EH (cell line): ENCODE measurements at regions not wholly inside any gene's neighbourhood (a gene's known extent, or its start where the extent isn't known, plus 50 kb on each side); places are given as distances from the start of the nearest gene placed in this dataset.

Experiments used
- DNase-seq: peaks from one replicate; pipeline ENCODE4 v3.0.0-alpha.2; 2015; ENCODE audit warnings: low read depth

- DNase-seq, result no peak
Observed at GRCh38 chr13:106383791-106384190, 151.7 kb downstream of the EFNB2 start.

DNA sequence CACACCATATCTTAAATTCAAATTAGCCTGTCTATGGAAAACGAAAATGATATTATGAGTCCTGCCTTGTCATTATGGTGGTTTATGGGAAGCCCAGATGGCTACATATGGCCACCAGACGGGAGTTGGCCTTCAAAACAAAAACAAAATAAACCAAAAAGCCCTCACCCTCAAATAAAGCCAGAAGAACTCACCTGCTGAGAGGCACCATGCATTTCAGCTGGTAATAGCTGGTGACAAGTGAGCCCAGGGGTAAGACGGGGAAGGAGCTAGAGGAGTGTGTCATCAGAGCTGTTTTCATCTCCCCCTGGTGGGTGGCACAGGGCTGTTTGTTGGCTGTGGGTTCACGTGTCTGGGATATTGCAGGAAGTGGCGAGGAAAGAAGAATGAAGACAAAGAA, 152.9 kb downstream of the EFNB2 start:
- DNase-seq, result no peak

DNA sequence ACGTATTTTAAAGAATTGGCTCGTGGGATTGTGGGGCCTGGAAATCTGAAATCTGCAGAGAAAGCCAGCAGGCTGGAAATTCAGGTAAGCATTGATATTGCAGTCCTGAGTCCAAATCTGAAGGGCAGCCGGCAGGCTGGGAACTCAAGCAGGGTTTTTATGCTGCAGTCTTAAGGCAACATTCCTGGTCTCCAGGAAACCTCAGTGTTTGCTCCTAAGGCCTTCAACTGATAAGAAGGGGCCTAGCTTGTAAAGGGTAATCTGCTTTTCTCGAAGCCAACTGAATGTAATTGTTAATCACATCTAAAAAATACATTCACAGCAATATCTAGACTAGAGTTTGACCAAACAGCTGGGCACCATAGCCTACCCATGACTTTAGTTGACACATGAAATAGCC, 154.4 kb downstream of the EFNB2 start:
- peak; percentile 23 for DNase-seq

DNA sequence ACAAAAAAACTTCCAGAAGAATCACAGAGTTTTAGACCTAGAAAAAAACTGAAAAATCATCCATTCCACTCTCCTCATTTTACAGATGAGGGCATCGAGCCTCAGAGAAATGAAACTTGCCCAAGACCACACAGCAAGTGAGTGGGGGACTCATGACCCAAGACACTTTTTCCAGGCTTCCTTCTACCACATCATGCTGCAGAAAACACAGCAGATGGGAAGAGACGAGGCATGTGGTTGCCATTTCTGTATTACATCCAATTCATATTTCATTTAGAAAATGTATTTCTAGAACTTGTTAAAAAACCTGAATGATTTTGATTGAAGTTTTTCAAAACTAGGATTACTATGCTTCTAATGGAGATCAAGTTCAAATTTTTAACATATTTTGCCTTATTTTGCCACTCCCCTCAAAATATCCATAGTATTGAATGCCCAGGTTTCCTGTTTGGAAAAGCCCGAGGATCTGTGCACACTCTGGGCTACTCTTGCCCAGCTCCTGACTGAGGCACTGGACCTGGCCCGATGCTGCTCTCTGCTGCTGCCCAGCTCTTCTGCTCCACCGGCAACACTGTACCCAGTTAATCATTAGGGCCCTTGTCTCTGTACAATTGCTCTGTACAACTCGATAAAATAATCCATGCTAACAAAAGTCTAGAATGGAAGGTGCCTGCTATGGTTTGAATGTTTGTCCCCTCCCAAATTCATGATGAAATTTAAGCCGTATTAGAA, 157.4 kb downstream of the EFNB2 start:
- DNase-seq, result no peak

DNA sequence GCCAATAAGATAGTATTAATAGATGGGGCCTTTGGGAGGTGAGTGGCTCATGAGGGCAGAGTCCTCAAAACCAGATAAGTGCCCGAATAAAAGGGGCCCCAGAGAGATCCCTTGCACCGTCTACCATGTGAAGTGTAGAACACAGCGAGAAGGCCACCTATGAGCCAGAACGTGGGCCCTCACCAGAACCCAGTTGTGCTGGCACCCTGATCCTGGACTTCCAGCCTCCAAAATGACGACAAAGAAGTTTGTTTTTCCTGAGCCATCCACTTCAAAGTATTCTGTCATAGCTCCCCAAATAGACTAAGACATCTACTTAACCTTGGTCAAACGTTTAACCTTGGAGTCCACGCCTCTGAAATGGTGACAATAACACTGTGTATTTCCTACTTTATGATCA, 158.1 kb downstream of the EFNB2 start:
- no peak for DNase-seq

DNA sequence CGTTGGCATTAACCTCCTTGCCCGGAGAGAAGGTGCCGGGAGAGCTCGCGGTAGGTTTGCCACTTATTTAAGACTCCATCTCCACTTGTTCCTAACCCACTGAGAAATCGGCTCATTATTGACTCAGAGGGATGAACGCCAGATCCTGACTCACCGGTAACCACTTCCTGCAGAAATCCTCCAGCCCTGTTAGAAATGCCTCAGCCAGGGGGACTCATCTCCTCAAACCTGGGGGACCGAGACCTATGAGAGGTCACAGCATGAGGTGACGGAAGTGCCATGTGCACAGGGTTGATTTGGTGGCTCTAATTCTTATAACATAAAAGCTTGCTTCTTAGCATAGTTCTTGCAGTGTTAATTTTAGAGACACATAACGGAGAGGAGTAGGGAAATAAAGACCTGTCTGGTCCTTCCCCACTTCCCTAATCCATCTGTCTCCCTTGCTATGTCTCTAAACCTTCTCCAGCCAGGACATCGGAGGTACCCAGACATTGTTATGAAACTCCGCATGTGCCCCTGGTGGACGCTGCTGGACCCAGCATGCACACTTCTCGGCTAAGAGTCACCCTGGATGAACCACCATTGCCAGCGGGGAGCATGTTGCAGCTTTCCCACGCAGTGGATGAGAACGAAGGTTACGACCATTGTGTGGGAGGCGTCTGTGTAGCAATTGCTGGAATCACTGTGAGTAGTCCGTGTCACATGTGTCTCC, 158.9 kb downstream of the EFNB2 start:
- peak; percentile 95 for DNase-seq

GRCh38 chr13:106375085-106375484, 160.4 kb downstream of the EFNB2 start:
- no peak for DNase-seq

GRCh38 chr13:106374631-106375030, 160.8 kb downstream of the EFNB2 start:
- no peak for DNase-seq

DNA sequence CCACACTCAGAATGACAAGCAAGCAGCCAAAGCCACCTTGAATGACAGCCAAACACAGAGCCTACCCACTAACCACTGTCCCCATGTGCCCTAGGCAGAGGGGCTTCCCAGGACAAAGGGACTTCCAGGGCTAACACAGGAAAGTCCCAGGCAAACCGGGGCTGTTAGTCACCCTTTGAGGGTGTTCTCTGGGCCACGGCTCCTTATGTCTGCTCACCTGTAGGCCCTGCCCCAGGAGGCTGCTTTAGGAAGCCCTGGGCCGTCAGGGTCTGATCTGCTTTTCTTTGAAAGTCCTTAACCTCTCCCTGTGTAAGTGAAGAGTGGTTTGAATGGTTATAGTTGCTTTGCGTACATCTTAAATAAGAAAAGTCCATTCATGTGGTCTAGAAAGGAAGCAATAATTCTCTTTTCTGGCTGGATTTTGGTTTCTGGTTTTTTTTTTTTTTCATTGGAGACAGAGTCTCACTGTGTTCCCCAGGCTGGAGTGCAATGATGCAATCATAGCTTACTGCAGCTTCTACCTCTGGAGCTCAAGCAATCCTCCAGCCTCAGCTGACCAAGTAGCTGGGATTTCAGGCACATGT, 161.4 kb downstream of the EFNB2 start:
- peak; percentile 74 for DNase-seq

- peak; percentile 52 for DNase-seq
Observed at GRCh38 chr13:106373304-106373988, 162.0 kb downstream of the EFNB2 start.

DNA sequence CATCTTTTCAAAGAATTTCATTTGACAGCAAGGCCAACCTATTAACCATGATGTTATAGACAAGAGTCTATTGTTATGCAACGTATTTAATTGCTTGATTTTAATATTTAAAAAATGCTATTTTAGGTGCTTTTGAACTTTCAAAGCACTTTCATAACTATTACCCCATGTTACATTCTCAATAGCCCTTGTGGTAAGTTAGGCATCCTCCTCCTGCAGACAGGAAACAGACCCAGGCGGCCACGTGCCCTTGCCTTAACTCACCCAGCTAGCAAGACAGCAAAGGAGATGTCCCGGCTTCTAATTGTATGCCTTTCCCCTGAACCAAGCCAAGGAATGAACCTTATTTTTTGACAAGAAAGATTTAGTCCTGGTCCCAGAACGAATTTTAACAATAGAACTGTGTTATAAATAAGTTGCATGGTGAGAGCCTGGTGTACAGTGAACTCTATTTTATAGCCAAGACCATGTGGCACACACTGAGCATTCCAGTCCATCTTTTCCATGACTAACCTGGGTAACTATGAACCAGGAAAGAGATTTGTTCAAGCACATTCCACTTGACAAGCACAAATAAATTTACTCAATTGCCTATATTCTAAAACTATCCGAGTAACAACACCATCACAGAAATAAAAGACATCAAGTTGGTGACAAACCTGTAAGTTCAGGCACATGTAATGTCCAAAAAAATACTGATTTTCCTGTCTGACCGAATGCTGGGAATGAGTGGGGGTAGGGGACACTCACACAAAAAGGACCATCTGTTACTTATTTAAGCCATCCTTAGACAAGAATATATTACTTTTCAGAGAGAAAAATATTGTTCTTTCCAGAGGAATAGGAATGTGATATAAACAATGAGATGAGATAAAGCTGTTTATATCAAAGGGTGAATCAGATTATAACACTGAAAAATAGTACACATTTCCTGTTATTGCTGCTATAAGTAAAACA, 163.0 kb downstream of the EFNB2 start:
- DNase-seq, result peak; percentile 90

DNA sequence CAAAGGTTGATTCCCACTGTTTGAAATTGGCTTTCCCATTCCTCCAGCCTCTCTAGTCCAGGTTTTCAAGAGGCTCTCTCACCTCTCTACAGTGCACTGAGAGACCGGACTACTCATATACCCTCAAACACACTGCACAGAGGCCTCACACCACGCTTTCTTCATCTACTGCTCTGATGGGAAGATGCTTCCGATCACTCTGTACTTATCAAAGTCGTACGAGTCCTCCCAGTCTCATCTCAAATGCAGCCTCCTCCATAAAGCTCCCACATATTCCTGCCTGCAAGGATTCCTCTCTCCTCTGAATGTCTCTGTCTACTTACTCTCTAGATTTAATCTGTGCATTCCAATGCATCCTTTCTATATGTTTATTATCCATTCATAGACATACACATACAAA, 164.4 kb downstream of the EFNB2 start:
- DNase-seq, result no peak

GRCh38 chr13:106369858-106370257, 165.6 kb downstream of the EFNB2 start:
- no peak for DNase-seq

DNA sequence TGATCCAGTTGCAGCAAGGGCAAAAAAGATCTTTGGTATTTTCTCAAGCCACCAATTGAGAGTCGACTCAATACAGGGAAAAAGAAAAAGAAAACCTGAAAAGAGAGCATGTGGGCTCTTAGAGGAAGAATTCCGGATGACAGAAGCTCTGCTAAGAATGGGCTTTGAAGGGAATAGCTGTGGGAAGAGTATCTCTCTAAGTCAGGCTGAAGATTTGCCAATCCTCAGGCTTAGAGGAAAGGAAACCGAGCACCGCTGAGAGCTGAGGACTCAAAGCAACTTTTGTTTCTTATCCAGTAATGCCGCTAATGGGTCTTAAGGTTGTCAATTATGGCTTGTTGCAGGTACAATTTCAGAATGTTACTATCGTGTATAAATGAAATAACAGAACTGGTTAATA, 166.4 kb downstream of the EFNB2 start:
- no peak for DNase-seq

DNA sequence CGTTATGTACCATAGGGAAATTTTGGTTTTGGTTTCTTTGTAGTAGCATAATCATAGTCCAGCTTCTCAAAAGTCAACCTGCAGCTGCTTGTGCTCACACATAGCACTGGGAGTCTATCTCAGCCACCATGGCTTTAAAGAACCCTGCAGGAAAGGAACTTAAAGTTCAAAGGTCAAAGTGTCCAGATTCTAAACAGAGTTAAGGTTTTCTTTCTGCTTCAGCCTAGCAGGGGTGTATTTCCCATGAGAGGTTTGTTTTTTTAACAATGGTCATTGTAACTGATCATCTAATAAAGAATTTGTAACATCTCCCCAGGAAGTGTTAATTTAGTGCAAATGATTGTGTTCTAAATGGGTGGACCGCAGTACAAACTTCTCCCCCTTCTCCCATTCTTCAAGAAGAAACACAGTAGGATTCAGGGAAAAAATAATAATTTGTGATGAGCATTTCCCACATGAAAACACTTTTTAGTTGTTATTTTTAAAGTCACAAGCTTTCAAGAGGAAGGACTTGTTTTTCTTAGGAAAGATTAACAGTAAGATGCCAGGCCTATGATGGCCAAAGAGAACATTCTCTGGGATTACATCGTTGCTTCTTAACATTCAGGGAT, 168.0 kb downstream of the EFNB2 start:
- DNase-seq, result peak; percentile 51

- DNase-seq, result no peak
Observed at GRCh38 chr13:106362707-106363106, 172.8 kb downstream of the EFNB2 start.

DNA sequence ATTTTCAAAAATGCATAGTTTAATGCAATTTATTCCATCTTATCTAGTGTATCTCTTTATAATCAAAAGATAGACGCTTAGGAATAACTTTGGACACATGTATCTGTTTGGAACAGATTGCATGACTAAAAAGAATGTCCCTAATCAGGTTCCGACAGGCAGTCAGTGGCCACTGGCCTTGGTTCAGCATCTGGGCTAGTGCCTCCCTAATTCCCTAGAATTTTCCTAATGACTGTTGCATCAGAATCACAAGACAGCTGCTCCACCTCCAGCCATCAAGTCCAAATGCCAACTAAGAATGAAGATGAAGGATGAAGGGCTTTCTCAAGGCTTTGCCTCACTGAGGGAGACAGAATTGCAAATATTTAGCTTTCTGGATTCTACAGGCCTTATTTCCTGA, 173.8 kb downstream of the EFNB2 start:
- DNase-seq, result no peak

DNA sequence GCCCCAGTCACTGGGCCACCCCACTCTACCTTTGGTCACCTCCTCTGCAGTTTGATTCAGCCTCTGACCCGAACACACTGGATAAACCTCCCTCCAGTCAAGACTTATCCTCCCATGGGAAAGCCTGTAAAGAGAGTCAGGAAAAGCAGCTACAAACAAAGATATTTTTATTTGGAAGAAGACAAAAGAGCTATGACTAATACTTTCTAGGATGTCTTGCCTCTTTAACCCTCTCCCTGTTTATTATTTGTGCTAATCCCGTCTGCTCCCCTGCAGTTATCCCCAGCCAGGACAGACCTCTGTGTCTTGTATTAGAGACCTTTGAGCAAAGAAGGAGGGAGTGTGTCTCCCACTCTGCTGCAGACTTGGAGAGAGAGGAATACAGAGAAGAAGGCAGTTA, 178.3 kb downstream of the EFNB2 start:
- peak; percentile 54 for DNase-seq

DNA sequence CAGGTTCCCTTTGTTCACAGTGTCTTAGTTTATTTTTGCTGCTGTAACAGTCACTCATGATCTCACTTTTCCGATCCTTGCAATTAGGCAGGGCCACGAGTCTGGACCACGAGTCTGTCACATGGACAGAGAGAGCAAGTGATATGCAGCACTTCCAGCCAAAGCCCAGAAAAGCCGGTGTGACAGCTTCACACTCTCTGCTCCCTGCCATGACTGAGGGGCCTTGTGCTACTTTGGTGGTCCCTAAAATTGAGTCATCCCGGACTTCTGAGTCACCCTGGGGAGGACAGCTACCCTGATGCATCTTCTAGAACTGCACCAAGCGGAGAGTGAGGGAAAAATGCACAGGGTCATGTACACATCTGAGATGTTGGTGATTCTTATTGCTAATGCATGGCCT, 179.6 kb downstream of the EFNB2 start:
- DNase-seq, result no peak

GRCh38 chr13:106354961-106355360, 180.5 kb downstream of the EFNB2 start:
- DNase-seq, result no peak

- peak; percentile 41 for DNase-seq
Observed at GRCh38 chr13:106352850-106353249, 182.6 kb downstream of the EFNB2 start.
